ENCODE measurements at regions not wholly inside any gene's neighbourhood (a gene's known extent, or its start where the extent isn't known, plus 50 kb on each side); places are given as distances from the start of the nearest gene placed in this dataset.

DNA sequence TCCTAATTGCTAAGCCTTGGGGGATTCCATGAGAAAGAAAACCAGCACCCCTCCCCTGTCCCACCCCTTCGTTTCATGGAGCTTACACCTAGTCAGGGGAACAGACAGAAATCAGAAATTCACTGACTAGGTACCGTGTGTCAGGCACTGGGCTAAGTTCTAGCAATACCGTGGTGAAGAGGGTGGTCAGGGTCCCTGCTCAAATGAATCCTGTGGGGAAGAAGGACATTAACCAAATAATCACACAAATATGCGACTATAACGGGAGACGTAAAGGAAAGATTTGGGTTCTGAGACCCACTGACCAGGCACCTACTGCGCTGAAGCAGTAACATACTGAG, 65.1 kb upstream of the TOP1 start:
- Histone ChIP-seq H3K9me1 (ENCODE audit: control insufficient read depth, insufficient read depth, low read length) (no peaks in the 10 kb centered on the region), H3K36me3 (ENCODE audit: control insufficient read depth, insufficient read depth, low read length) (no peaks in the 10 kb centered on the region), H4K20me1 (replicated peaks; ENCODE audit: control insufficient read depth, insufficient read depth, low read length) (0 out of 2 replicates have a peak, but pooled peaks cover 6% of the 10 kb centered on the region), H3K27ac (ENCODE audit: extremely low read depth, low read depth, low read length) (no peak overlapping the region), H3K9me3 (replicated peaks; ENCODE audit: control insufficient read depth, insufficient read depth, low read depth, low read length) (no peaks in the 10 kb centered on the region), H3K79me2 (ENCODE audit: control insufficient read depth, insufficient read depth, low read length) (no peaks in the 10 kb centered on the region), H3K4me3 (no peak overlapping the region), H3K9ac (ENCODE audit: insufficient read depth in 1 of 2, low read depth in 2 of 2, low read length in 2 of 2) (no peak overlapping the region), H3K4me1 (replicated peaks in 1 of 2; ENCODE audit: control insufficient read depth in 2 of 2, insufficient read depth in 2 of 2, low read length in 2 of 2) (peaks cover 0 to 4% of the 10 kb centered on the region in 2 experiments; a peak in 1 of 5 replicates), H3K4me2 (ENCODE audit: insufficient read depth, low read length) (no peak overlapping the region), H2AFZ (ENCODE audit: low read depth, low read length) (no peak overlapping the region), H3K27me3 (ENCODE audit: control insufficient read depth in 2 of 2, insufficient read depth in 2 of 2, low read length in 2 of 2) (peaks cover 2 to 19% of the 10 kb centered on the region in 2 experiments; a peak in 3 of 5 replicates)
- 15% methylated on average over 6 of the region's 7 CpGs for WGBS (ENCODE audit: insufficient coverage, low coverage, missing lambda C conversion rate)
- FAIRE-seq (no peak), ATAC-seq (no peak), DNase-seq (ENCODE audit: extremely low read depth in 1 of 4, low spot score in 3 of 4) (no peak)
- in situ Hi-C loops (cut with MboI) (no loop called here), intact Hi-C loops (cut with micrococcal nuclease) (loop anchor here (1.0 to 2.0 kb wide), 2 partner anchors 222 to 1695 kb away; no protein-coding TSS in a partner anchor)
- ChIA-PET POLR2A (interaction anchor here (0.5 to 1.0 kb wide), 5 partner anchors 10 to 133 kb away, joined by 3 to 4 read pairs (median 3); no protein-coding TSS in a partner anchor), CTCF (ENCODE audit: low intra/inter-chr PET ratio) (interaction anchor here (0.6 to 1.2 kb wide), 5 partner anchors 167 to 1914 kb away, joined by 3 to 4 read pairs (median 3); no protein-coding TSS in a partner anchor)
- no TSS peak for BruUV-seq (replicated peaks)
- TF ChIP-seq PCBP2 (IDR thresholded peaks at IDR 0.05; ENCODE audit: low read depth, low read length, poor library complexity, severe bottlenecking) (no peak), YY1 (IDR thresholded peaks at IDR 0.05; ENCODE audit: borderline replicate concordance in 1 of 3, control insufficient read depth in 1 of 3, extremely low read depth in 1 of 3, insufficient read depth in 3 of 3, insufficient read length in 1 of 3, insufficient replicate concordance in 2 of 3, low read depth in 1 of 3, low read length in 2 of 3) (no peak)

DNA sequence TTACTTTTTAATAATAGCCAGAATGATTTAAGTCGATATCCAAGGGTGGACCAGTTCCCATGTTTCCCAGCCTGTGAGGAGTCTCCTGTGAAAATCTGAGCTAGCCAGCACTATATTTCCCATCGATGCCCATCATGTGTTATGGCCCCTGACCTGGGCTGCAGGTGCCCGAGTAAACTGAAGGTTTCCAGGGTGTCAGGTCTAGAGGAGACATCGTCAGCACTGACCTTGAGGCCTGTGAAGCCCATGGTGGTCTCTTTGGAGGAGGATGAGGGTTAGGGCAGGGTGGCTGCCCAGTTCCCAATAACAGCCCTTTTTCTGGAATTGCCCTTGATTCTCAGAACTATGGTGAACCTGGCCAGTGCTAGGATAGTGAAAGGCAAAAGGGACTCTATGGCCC, 63.0 kb upstream of the TOP1 start:
- Histone ChIP-seq H4K20me1 (replicated peaks; ENCODE audit: control insufficient read depth, insufficient read depth, low read length) (0 out of 2 replicates have a peak, but pooled peaks cover 6% of the 10 kb centered on the region), H3K9ac (ENCODE audit: insufficient read depth in 1 of 2, low read depth in 2 of 2, low read length in 2 of 2) (no peak overlapping the region), H3K27ac (ENCODE audit: extremely low read depth, low read depth, low read length) (no peak overlapping the region), H2AFZ (ENCODE audit: low read depth, low read length) (no peak overlapping the region), H3K9me1 (ENCODE audit: control insufficient read depth, insufficient read depth, low read length) (no peaks in the 10 kb centered on the region), H3K36me3 (ENCODE audit: control insufficient read depth, insufficient read depth, low read length) (no peaks in the 10 kb centered on the region), H3K27me3 (ENCODE audit: control insufficient read depth in 2 of 2, insufficient read depth in 2 of 2, low read length in 2 of 2) (peaks cover 0 to 11% of the 10 kb centered on the region in 2 experiments; a peak in 2 of 5 replicates), H3K4me3 (no peak overlapping the region), H3K79me2 (ENCODE audit: control insufficient read depth, insufficient read depth, low read length) (no peaks in the 10 kb centered on the region), H3K9me3 (replicated peaks; ENCODE audit: control insufficient read depth, insufficient read depth, low read depth, low read length) (no peaks in the 10 kb centered on the region), H3K4me2 (ENCODE audit: insufficient read depth, low read length) (no peak overlapping the region), H3K4me1 (replicated peaks in 1 of 2; ENCODE audit: control insufficient read depth in 2 of 2, insufficient read depth in 2 of 2, low read length in 2 of 2) (peaks cover 0 to 8% of the 10 kb centered on the region in 2 experiments; a peak in 1 of 5 replicates)
- 3% methylated on average over 4 of the region's 4 CpGs for WGBS (ENCODE audit: insufficient coverage, low coverage, missing lambda C conversion rate)
- no TSS peak for BruUV-seq (replicated peaks)
- DNase-seq (ENCODE audit: extremely low read depth in 1 of 4, low spot score in 3 of 4), result no peak
- FAIRE-seq, result no peak
- intact Hi-C loops (cut with micrococcal nuclease), result no loop called here
- ChIA-PET CTCF (ENCODE audit: low intra/inter-chr PET ratio) (interaction anchor here (1.3 kb wide), 1 partner anchor 130 kb away, joined by 4 read pairs; no protein-coding TSS in a partner anchor), POLR2A (interaction anchor here (0.6 to 0.7 kb wide), 5 partner anchors 9 to 259 kb away, joined by 3 read pairs; no protein-coding TSS in a partner anchor)
- ATAC-seq, result no peak
- in situ Hi-C loops (cut with MboI), result no loop called here
- TF ChIP-seq CEBPZ (IDR thresholded peaks at IDR 0.05; ENCODE audit: borderline replicate concordance, low read depth, low read length), result no peak
- no peak for TF ChIP-seq HNRNPL (IDR thresholded peaks at IDR 0.05; ENCODE audit: low read depth, low read length)
- TF ChIP-seq, protein P1, sequence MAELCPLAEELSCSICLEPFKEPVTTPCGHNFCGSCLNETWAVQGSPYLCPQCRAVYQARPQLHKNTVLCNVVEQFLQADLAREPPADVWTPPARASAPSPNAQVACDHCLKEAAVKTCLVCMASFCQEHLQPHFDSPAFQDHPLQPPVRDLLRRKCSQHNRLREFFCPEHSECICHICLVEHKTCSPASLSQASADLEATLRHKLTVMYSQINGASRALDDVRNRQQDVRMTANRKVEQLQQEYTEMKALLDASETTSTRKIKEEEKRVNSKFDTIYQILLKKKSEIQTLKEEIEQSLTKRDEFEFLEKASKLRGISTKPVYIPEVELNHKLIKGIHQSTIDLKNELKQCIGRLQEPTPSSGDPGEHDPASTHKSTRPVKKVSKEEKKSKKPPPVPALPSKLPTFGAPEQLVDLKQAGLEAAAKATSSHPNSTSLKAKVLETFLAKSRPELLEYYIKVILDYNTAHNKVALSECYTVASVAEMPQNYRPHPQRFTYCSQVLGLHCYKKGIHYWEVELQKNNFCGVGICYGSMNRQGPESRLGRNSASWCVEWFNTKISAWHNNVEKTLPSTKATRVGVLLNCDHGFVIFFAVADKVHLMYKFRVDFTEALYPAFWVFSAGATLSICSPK (IDR thresholded peaks at IDR 0.05; ENCODE audit: borderline replicate concordance), result no peak
- TF ChIP-seq TCF7L2 (IDR thresholded peaks at IDR 0.05; ENCODE audit: low read depth, low read length), result no peak
- no peak for TF ChIP-seq SIN3A (IDR thresholded peaks at IDR 0.05; ENCODE audit: borderline replicate concordance in 2 of 2, control insufficient read depth in 1 of 2, low read depth in 2 of 2, low read length in 2 of 2)

All from K562 (cell line).